Loucy (cell line): ENCODE measurements at regions not wholly inside any gene's neighbourhood (a gene's known extent, or its start where the extent isn't known, plus 50 kb on each side); places are given as distances from the start of the nearest gene placed in this dataset.

Experiments
- CTCF ChIP-seq: fragments of 200-600 bp; sonication (generic); conservative IDR thresholded peaks from 2 replicates; pipeline ENCODE4 v1.5.1; 2014; ENCODE audit warnings: mild to moderate bottlenecking, antibody characterized with exemption, low read length
- EZH2phosphoT487 ChIP-seq: fragments of 200-600 bp; IDR thresholded peaks from 2 replicates; pipeline ENCODE4 v1.6.1; 2018; ENCODE audit warnings: antibody characterized with exemption, mild to moderate bottlenecking, moderate library complexity, borderline replicate concordance

- TF ChIP-seq CTCF, result no peak
- TF ChIP-seq EZH2phosphoT487, result no peak
Measured at GRCh38 chr14:44317441-44317746, 189.7 kb downstream of the FSCB start.
